Bronchial epithelial cell (primary cell): ENCODE measurements at regions not wholly inside any gene's neighbourhood (a gene's known extent, or its start where the extent isn't known, plus 50 kb on each side); places are given as distances from the start of the nearest gene placed in this dataset.

Experiments used
- DNase-seq: peaks from one replicate; pipeline ENCODE4 v3.0.0-alpha.2; 2010; ENCODE audit warnings: low read depth
- FAIRE-seq: peaks from 2 replicates; lab custom pipeline; 2011; peaks lifted over from hg19 to GRCh38; lab: Jason Lieb, UNC
- H3K27me3 ChIP-seq: 2 replicates; pipeline ENCODE4 v1.5.1; 2011; ENCODE audit warnings: low read length; ENCODE audit not compliant: control insufficient read depth, insufficient read depth
- H3K36me3 ChIP-seq: 2 replicates; pipeline ENCODE4 v1.5.1; 2011; ENCODE audit warnings: low read length; ENCODE audit not compliant: control insufficient read depth, insufficient read depth
- H3K4me3 ChIP-seq: 2 replicates; pipeline ENCODE4 v1.5.1; 2011; ENCODE audit warnings: mild to moderate bottlenecking, low read depth, low read length, control low read depth
- TF ChIP-seq, protein P1 (sequence below): IDR thresholded peaks from 2 replicates; pipeline ENCODE4 v1.5.1; 2011; ENCODE audit warnings: mild to moderate bottlenecking, moderate library complexity, low read length, control low read depth, inconsistent platforms; ENCODE audit not compliant: insufficient read depth, severe bottlenecking

DNA sequence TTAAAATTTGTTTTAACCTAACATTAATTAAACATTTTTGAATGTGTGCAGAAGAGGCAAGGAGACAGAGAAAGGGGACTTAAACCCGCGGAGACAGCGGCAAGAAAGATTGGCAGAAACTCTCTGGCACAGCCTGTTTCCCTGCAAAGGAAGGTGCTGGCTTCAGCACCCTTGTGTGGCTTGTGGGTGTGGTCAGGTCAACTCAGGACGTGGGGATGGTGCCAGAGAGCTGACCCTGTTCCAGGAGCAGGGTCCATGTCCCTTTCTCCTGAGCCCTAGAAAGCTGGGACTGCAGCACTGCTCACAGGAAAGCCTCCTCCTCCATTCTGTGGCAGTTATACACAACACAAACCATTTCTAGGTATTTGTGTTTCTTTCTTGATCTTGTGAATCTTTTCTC, 176.2 kb upstream of the ST6GAL2 start:
- Histone ChIP-seq H3K4me3 (no peak overlapping the region), H3K36me3 (no peaks in the 10 kb centered on the region), H3K27me3 (no peaks in the 10 kb centered on the region)
- FAIRE-seq (no peak), DNase-seq (no peak)
- TF ChIP-seq, protein P1, sequence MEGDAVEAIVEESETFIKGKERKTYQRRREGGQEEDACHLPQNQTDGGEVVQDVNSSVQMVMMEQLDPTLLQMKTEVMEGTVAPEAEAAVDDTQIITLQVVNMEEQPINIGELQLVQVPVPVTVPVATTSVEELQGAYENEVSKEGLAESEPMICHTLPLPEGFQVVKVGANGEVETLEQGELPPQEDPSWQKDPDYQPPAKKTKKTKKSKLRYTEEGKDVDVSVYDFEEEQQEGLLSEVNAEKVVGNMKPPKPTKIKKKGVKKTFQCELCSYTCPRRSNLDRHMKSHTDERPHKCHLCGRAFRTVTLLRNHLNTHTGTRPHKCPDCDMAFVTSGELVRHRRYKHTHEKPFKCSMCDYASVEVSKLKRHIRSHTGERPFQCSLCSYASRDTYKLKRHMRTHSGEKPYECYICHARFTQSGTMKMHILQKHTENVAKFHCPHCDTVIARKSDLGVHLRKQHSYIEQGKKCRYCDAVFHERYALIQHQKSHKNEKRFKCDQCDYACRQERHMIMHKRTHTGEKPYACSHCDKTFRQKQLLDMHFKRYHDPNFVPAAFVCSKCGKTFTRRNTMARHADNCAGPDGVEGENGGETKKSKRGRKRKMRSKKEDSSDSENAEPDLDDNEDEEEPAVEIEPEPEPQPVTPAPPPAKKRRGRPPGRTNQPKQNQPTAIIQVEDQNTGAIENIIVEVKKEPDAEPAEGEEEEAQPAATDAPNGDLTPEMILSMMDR, result no peak

DNA sequence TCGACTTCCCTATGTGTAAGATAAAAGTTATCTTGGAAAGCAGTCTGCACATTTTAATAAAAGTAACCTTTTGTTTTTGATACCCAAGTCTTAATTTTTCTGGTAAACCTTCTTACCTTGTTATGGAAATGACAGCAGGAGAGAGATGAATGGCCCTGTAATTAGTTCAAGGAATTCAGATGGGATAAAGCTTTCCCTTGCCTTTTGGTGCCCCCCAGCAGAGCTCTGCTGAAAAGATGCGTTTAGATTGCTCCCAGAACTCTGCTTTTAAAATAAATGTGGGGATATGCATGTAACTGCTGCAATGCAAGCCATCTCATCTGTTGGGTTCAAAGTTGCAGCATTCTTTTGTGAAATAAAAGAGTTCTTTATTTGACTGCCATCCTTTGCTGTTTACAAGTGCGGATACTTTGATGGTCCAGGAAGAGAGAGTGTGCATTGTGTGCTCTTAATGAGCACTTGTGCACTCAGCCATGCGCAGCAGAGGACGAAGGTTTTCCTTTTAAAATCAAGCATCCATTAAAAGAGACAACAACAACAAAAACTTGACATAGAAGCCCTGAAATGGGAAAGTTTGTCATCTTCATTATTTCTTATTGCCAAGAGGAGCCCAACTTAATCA, 176.7 kb upstream of the ST6GAL2 start:
- no peaks in the 10 kb centered on the region for H3K27me3 ChIP-seq
- no peak for DNase-seq
- H3K36me3 ChIP-seq, result no peaks in the 10 kb centered on the region
- TF ChIP-seq, protein P1, result no peak
- H3K4me3 ChIP-seq, result no peak overlapping the region
- FAIRE-seq, result no peak

DNA sequence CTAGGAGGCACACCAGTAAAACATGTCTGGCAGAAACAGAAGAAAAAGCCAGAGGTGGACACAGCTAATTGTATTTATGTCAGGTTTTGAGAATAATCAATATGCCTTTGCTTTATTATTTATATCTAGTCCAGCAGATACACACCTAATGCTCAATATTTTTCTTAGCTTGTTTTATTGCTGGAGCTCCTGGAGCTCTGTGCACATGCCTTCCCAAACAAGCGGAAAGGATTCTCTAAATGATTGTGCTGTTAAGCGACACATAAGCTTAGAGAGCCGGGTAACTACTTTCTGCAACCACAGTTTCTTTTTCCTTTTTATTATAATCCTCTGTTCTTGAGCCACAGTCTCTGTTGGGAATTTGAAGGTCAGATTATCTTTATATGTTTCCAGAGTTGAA, 177.3 kb upstream of the ST6GAL2 start:
- H3K27me3 ChIP-seq, result no peaks in the 10 kb centered on the region
- no peaks in the 10 kb centered on the region for H3K36me3 ChIP-seq
- TF ChIP-seq, protein P1, result no peak
- DNase-seq (no peak), FAIRE-seq (no peak)
- H3K4me3 ChIP-seq, result no peak overlapping the region

DNA sequence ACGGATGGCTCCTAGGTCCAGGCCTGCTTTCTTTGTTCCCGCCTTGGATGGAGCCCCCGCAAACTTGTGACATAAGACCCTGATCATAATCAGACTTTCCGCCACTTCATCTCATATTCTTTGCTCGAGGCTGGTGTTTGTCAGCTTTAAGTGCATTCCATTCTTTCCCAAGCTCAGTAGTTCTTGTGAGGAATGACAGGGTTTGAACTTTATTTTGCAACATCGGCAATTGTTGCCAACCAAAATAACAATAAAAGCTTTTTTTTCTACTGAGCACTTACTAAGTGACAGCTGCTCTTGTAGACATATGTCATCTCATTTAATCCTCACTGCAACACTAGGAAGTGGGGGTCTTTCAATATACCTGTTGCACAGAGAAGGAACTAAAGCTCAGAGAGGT, 178.8 kb upstream of the ST6GAL2 start:
- H3K27me3 ChIP-seq, result no peaks in the 10 kb centered on the region
- no peaks in the 10 kb centered on the region for H3K36me3 ChIP-seq
- TF ChIP-seq, protein P1, result no peak
- DNase-seq (no peak), FAIRE-seq (no peak)
- no peak overlapping the region for H3K4me3 ChIP-seq

DNA sequence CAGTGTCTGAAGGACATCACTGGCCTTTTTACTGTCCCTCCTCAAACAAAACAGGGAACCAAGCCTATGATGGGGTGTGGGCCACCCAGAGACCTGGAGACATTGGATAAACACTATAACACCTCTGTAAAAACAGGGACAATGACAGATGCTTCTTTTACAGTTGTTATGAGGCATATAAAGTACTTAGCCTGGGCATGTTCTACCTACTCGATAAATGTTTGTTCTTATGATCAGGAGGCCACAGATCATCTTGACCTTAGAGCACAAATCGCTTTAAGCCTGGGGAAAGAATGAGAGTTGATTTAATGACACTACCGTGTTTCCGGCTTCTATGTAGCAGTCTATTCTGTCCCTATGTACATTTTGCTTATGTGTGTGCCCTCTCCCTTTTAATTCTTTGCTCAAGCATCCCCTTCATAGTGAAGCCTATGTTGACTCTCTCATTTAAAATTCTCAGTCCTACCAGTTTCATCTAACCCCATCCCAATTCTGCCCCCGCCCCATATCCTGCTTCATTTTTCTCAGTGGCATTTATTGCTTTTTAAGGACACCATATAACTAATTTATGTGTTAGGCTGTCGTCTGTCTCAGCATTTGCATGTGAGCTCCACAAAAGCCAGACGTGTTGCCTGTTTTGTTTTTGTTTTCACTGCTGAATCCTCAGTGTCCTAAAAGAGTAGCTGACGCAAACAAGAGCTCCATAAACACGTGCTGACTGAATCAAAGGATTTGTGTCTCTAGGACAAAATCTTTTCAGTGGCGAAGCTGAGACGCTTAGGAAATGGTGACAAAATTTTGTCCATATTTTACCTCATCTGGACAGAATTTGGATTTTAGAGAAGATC, 182.3 kb upstream of the ST6GAL2 start:
- Histone ChIP-seq H3K27me3 (no peaks in the 10 kb centered on the region), H3K4me3 (no peak overlapping the region), H3K36me3 (no peaks in the 10 kb centered on the region)
- TF ChIP-seq, protein P1, result no peak
- FAIRE-seq (no peak), DNase-seq (no peak)
